ENCODE measurements at regions not wholly inside any gene's neighbourhood (a gene's known extent, or its start where the extent isn't known, plus 50 kb on each side); places are given as distances from the start of the nearest gene placed in this dataset.

GRCh38 chr3:144107923-144108322 is 136.3 kb downstream of the DIPK2A start:
- Histone ChIP-seq H2AFZ (ENCODE audit: low read length) (no peak overlapping the region), H2BK120ac (ENCODE audit: low read depth, low read length, poor library complexity, severe bottlenecking) (no peak overlapping the region), H4K5ac (ENCODE audit: insufficient read length, low read depth, low read length) (no peak overlapping the region), H3K27me3 (ENCODE audit: insufficient read depth, low read length) (no peaks in the 10 kb centered on the region; the same call in 1 of the 2 replicates), H4K20me1 (ENCODE audit: control insufficient read depth, insufficient read depth, insufficient read length) (no peaks in the 10 kb centered on the region), H3K79me2 (ENCODE audit: insufficient read depth, low read length) (no peaks in the 10 kb centered on the region), H3K9ac (ENCODE audit: extremely low read depth, insufficient read length, low read length) (no peak overlapping the region), H3K4me2 (ENCODE audit: insufficient read depth, insufficient read length, low read length) (no peak overlapping the region), H3K18ac (ENCODE audit: insufficient read length, low read depth, low read length) (no peak overlapping the region), H3K79me1 (ENCODE audit: insufficient read depth, low read depth, low read length, poor library complexity, severe bottlenecking) (no peaks in the 10 kb centered on the region), H4K91ac (ENCODE audit: insufficient read length, low read depth, low read length) (no peak overlapping the region), H3K14ac (ENCODE audit: insufficient read depth, low read length) (no peak overlapping the region), H3K56ac (ENCODE audit: insufficient read length, low read depth, low read length) (no peak overlapping the region), H2BK12ac (ENCODE audit: insufficient read length, low read depth, low read length) (no peak overlapping the region), H2BK20ac (ENCODE audit: low read depth, low read length, poor library complexity, severe bottlenecking) (no peak overlapping the region), H4K8ac (replicated peaks; ENCODE audit: insufficient read length, low read depth, low read length) (no peak overlapping the region), H3K9me3 (ENCODE audit: control insufficient read depth, low read depth, low read length) (no peaks in the 10 kb centered on the region), H2BK15ac (ENCODE audit: low read depth, low read length) (no peak overlapping the region), H3K4ac (ENCODE audit: low read depth, low read length) (no peak overlapping the region), H3K23ac (ENCODE audit: insufficient read length, low read depth, low read length) (no peak overlapping the region), H3K27ac (ENCODE audit: insufficient read length, low read depth, low read length) (no peak overlapping the region), H3K4me1 (ENCODE audit: insufficient read depth, low read length) (peaks cover 6% of the 10 kb centered on the region; the same call in 1 of the 2 replicates), H3K23me2 (ENCODE audit: insufficient read length, low read depth, low read length, poor library complexity, severe bottlenecking) (no peaks in the 10 kb centered on the region), H3T11ph (ENCODE audit: low read length) (no peak overlapping the region), H2BK5ac (ENCODE audit: insufficient read length, low read length) (no peak overlapping the region), H2AK5ac (ENCODE audit: insufficient read length, low read length) (no peak overlapping the region)
- H3K4me3 Mint-ChIP-seq, result no peak overlapping the region
- no peak for TF ChIP-seq CTCF (conservative IDR thresholded peaks at IDR 0.05)
- H3K27me3 Mint-ChIP-seq (ENCODE audit: low read depth), result no peaks in the 10 kb centered on the region
- no CpG with 5 or more reads among the region's 1 CpG for WGBS (ENCODE audit: extremely low coverage, insufficient read length, low lambda C conversion rate)
- H3K36me3 Mint-ChIP-seq (ENCODE audit: insufficient read depth in 1 of 3, low read depth in 3 of 3), result no peaks in the 10 kb centered on the region
- no peaks in the 10 kb centered on the region for H3K9me3 Mint-ChIP-seq
- H3K27ac Mint-ChIP-seq, result no peak overlapping the region
- H3K4me1 Mint-ChIP-seq, result peaks cover 9 to 13% of the 10 kb centered on the region in 2 experiments
- no peak for DNase-seq

Measured in H9 (cell line).